ENCODE measurements at regions not wholly inside any gene's neighbourhood (a gene's known extent, or its start where the extent isn't known, plus 50 kb on each side); places are given as distances from the start of the nearest gene placed in this dataset.

- no peak for DNase-seq
- no peak overlapping the region for H3K4me3 Mint-ChIP-seq (ENCODE audit: unreplicated experiment)
- peaks cover 6% of the 10 kb centered on the region for H3K27me3 Mint-ChIP-seq (ENCODE audit: unreplicated experiment)
- H3K27ac Mint-ChIP-seq (ENCODE audit: unreplicated experiment), result no peak overlapping the region
- H3K9me3 Mint-ChIP-seq (ENCODE audit: unreplicated experiment), result peaks cover 5% of the 10 kb centered on the region
- no peak for TF ChIP-seq CTCF (IDR thresholded peaks at IDR 0.05; ENCODE audit: partially characterized antibody, unreplicated experiment)
- peaks cover 15% of the 10 kb centered on the region for H3K4me1 Mint-ChIP-seq (ENCODE audit: low read depth, unreplicated experiment)
- peaks cover 8% of the 10 kb centered on the region for H3K36me3 Mint-ChIP-seq (ENCODE audit: unreplicated experiment)
These were observed 317.4 kb upstream of the COBL start for GRCh38 chr7:51634025-51634424.

- peaks cover 17% of the 10 kb centered on the region for H3K4me1 Mint-ChIP-seq (ENCODE audit: low read depth, unreplicated experiment)
- H3K27ac Mint-ChIP-seq (ENCODE audit: unreplicated experiment), result no peak overlapping the region
- peaks cover 8% of the 10 kb centered on the region for H3K36me3 Mint-ChIP-seq (ENCODE audit: unreplicated experiment)
- TF ChIP-seq CTCF (IDR thresholded peaks at IDR 0.05; ENCODE audit: partially characterized antibody, unreplicated experiment), result no peak
- H3K4me3 Mint-ChIP-seq (ENCODE audit: unreplicated experiment), result no peak overlapping the region
- no peak for DNase-seq
- peaks cover 6% of the 10 kb centered on the region for H3K9me3 Mint-ChIP-seq (ENCODE audit: unreplicated experiment)
- peaks cover 6% of the 10 kb centered on the region for H3K27me3 Mint-ChIP-seq (ENCODE audit: unreplicated experiment)
These were observed 317.0 kb upstream of the COBL start for GRCh38 chr7:51633596-51633995.

GRCh38 chr7:51633006-51633405 lies 316.4 kb upstream of the COBL start:
- no peak for DNase-seq
- H3K4me3 Mint-ChIP-seq (ENCODE audit: unreplicated experiment), result no peak overlapping the region
- TF ChIP-seq CTCF (IDR thresholded peaks at IDR 0.05; ENCODE audit: partially characterized antibody, unreplicated experiment), result no peak
- peaks cover 17% of the 10 kb centered on the region for H3K4me1 Mint-ChIP-seq (ENCODE audit: low read depth, unreplicated experiment)
- no peak overlapping the region for H3K27ac Mint-ChIP-seq (ENCODE audit: unreplicated experiment)
- H3K36me3 Mint-ChIP-seq (ENCODE audit: unreplicated experiment), result peaks cover 8% of the 10 kb centered on the region
- H3K9me3 Mint-ChIP-seq (ENCODE audit: unreplicated experiment), result peaks cover 6% of the 10 kb centered on the region
- H3K27me3 Mint-ChIP-seq (ENCODE audit: unreplicated experiment), result peaks cover 6% of the 10 kb centered on the region

GRCh38 chr7:51630933-51631332 lies 314.3 kb upstream of the COBL start:
- TF ChIP-seq CTCF (IDR thresholded peaks at IDR 0.05; ENCODE audit: partially characterized antibody, unreplicated experiment), result no peak
- H3K4me3 Mint-ChIP-seq (ENCODE audit: unreplicated experiment), result no peak overlapping the region
- DNase-seq, result no peak
- H3K27me3 Mint-ChIP-seq (ENCODE audit: unreplicated experiment), result peaks cover 8% of the 10 kb centered on the region
- H3K27ac Mint-ChIP-seq (ENCODE audit: unreplicated experiment), result no peak overlapping the region
- peaks cover 8% of the 10 kb centered on the region for H3K36me3 Mint-ChIP-seq (ENCODE audit: unreplicated experiment)
- peaks cover 24% of the 10 kb centered on the region for H3K4me1 Mint-ChIP-seq (ENCODE audit: low read depth, unreplicated experiment)
- peaks cover 6% of the 10 kb centered on the region for H3K9me3 Mint-ChIP-seq (ENCODE audit: unreplicated experiment)

GRCh38 chr7:51629206-51629605 lies 312.6 kb upstream of the COBL start:
- DNase-seq, result no peak
- H3K4me3 Mint-ChIP-seq (ENCODE audit: unreplicated experiment), result no peak overlapping the region
- peaks cover 6% of the 10 kb centered on the region for H3K27me3 Mint-ChIP-seq (ENCODE audit: unreplicated experiment)
- peaks cover 6% of the 10 kb centered on the region for H3K9me3 Mint-ChIP-seq (ENCODE audit: unreplicated experiment)
- no peak for TF ChIP-seq CTCF (IDR thresholded peaks at IDR 0.05; ENCODE audit: partially characterized antibody, unreplicated experiment)
- peaks cover 8% of the 10 kb centered on the region for H3K36me3 Mint-ChIP-seq (ENCODE audit: unreplicated experiment)
- peak overlapping the region; percentile 38 for H3K27ac Mint-ChIP-seq (ENCODE audit: unreplicated experiment)
- H3K4me1 Mint-ChIP-seq (ENCODE audit: low read depth, unreplicated experiment), result peaks cover 16% of the 10 kb centered on the region
